Gastroesophageal sphincter (tissue), 4 donors: ENCODE measurements at regions not wholly inside any gene's neighbourhood (a gene's known extent, or its start where the extent isn't known, plus 50 kb on each side); places are given as distances from the start of the nearest gene placed in this dataset.

Experiments
- ATAC-seq: fragments of 150-250 bp; one replicate; pipeline ENCODE4 v1.9.1; 2016; ENCODE audit warnings: mild to moderate bottlenecking, moderate library complexity
- H3K27ac ChIP-seq, 4 donors: fragments of 200-600 bp; sonication (generic) in 3 of 4; 1 replicate in 3 of 4; 2 replicates in 1 of 4; pipeline ENCODE4 v1.5.1; 2016 to 2019
- H3K27me3 ChIP-seq: fragments of 200-600 bp; sonication (generic); one replicate; pipeline ENCODE4 v1.5.1; 2019
- H3K36me3 ChIP-seq, 2 donors: fragments of 200-600 bp; sonication (generic); one replicate each; pipeline ENCODE4 v1.5.1; 2019; ENCODE audit warnings: control low read depth in 1 of 2
- H3K4me1 ChIP-seq, 3 donors: fragments of 200-600 bp; sonication (generic); 1 replicate in 2 of 3; 2 replicates in 1 of 3; pipeline ENCODE4 v1.5.1; 2016 to 2019; ENCODE audit warnings: control low read depth in 2 of 3
- H3K4me3 ChIP-seq, 2 donors: fragments of 200-600 bp; sonication (generic); one replicate each; pipeline ENCODE4 v1.5.1; 2019; ENCODE audit warnings: mild to moderate bottlenecking in 1 of 2, moderate library complexity in 1 of 2
- H3K9me3 ChIP-seq, 3 donors: fragments of 200-600 bp; sonication (generic); one replicate each; pipeline ENCODE4 v1.5.1; 2017 to 2019; ENCODE audit warnings: control low read depth in 2 of 3
- EP300 ChIP-seq: sonication (generic); formaldehyde crosslinking; IDR thresholded peaks from one replicate; pipeline ENCODE4 v1.6.1; 2017; ENCODE audit warnings: antibody characterized with exemption, mild to moderate bottlenecking
- POLR2A ChIP-seq, 2 donors: fragments of 450-650 bp; IDR thresholded peaks; one replicate each; pipeline ENCODE4 v1.6.1; 2017; ENCODE audit warnings: antibody characterized with exemption in 2 of 2, mild to moderate bottlenecking in 2 of 2, moderate library complexity in 1 of 2
- POLR2AphosphoS5 ChIP-seq: sonication (generic); formaldehyde crosslinking; IDR thresholded peaks from one replicate; pipeline ENCODE4 v1.6.1; 2017; ENCODE audit warnings: antibody characterized with exemption
- WGBS, 2 donors: methylation state at CpG; one replicate each; pipeline ENCODE4 v1.1.5; 2018; ENCODE audit warnings: low coverage in 1 of 2; 5-methylcytosine and 5-hydroxymethylcytosine counted together
- TF ChIP-seq, protein P1 (sequence below), 4 experiments: fragments of 200-600 bp in 2 of 4; fragments of 450-650 bp in 2 of 4; sonication (generic) in 1 of 4; IDR thresholded peaks; one replicate each; pipeline ENCODE4 v1.5.1; 2017 to 2019; ENCODE audit warnings: antibody characterized with exemption in 4 of 4, mild to moderate bottlenecking in 2 of 4, moderate library complexity in 2 of 4

- Histone ChIP-seq H3K36me3 (no peaks in the 10 kb centered on the region), H3K27ac (no peak overlapping the region), H3K4me3 (no peak overlapping the region), H3K9me3 (no peaks in the 10 kb centered on the region), H3K27me3 (no peaks in the 10 kb centered on the region), H3K4me1 (no peaks in the 10 kb centered on the region)
- no peak for ATAC-seq
- no peak for TF ChIP-seq POLR2AphosphoS5
- TF ChIP-seq EP300: no peak
- TF ChIP-seq, protein P1, sequence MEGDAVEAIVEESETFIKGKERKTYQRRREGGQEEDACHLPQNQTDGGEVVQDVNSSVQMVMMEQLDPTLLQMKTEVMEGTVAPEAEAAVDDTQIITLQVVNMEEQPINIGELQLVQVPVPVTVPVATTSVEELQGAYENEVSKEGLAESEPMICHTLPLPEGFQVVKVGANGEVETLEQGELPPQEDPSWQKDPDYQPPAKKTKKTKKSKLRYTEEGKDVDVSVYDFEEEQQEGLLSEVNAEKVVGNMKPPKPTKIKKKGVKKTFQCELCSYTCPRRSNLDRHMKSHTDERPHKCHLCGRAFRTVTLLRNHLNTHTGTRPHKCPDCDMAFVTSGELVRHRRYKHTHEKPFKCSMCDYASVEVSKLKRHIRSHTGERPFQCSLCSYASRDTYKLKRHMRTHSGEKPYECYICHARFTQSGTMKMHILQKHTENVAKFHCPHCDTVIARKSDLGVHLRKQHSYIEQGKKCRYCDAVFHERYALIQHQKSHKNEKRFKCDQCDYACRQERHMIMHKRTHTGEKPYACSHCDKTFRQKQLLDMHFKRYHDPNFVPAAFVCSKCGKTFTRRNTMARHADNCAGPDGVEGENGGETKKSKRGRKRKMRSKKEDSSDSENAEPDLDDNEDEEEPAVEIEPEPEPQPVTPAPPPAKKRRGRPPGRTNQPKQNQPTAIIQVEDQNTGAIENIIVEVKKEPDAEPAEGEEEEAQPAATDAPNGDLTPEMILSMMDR (IDR thresholded peaks at IDR 0.05): no peak
- TF ChIP-seq POLR2A (IDR thresholded peaks at IDR 0.05): no peak
These were observed 193.9 kb upstream of the EYS start for GRCh38 chr6:65900928-65901327.

DNA sequence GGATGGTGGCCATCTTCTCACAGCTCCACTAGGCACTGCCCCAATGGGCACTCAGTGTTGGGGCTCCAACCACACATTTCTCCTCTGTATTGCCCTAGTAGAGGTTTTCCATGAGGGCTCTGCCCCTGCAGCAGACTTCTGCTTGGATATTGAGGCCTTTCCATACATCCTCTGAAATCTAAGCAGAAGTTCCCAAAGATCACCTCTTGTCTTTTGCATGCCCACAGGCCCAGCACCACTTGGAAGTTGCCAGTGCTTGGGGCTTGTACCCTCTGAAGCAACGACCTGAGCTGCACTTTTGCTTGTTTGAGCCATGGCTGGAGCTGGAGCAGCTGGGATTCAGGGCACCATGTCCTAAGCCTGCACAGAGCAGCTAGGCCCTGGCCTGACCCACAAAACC lies 189.1 kb upstream of the EYS start:
- no peak for ATAC-seq
- Histone ChIP-seq H3K4me1 (no peaks in the 10 kb centered on the region), H3K27ac (no peak overlapping the region), H3K4me3 (no peak overlapping the region), H3K9me3 (no peaks in the 10 kb centered on the region), H3K27me3 (no peaks in the 10 kb centered on the region), H3K36me3 (no peaks in the 10 kb centered on the region)
- WGBS, 2 donors: no CpG with 5 or more reads among the region's 1 CpG
- TF ChIP-seq EP300: no peak
- no peak for TF ChIP-seq POLR2AphosphoS5
- TF ChIP-seq, protein P1 (IDR thresholded peaks at IDR 0.05): no peak
- no peak for TF ChIP-seq POLR2A (IDR thresholded peaks at IDR 0.05)

DNA sequence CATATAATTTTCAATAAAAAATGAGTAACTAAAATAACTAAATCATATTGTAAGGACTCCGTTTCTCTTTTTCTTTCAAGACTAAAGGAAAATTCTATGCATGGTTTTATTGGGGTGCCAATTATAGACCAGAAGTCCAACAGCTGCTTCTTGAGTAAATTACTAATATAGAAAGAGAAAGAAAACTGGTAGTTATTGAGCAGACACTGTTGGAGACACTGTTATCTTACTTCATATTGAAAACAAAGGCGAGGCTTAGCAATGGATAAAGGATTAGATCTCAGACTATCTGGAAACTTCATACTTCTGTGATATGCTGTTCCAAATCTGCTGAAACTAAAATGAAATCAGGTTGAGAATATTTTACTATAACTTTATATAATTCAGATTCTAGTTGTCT lies 169.6 kb upstream of the EYS start:
- Histone ChIP-seq H3K27ac (no peak overlapping the region), H3K36me3 (no peaks in the 10 kb centered on the region), H3K4me1 (no peaks in the 10 kb centered on the region), H3K4me3 (no peak overlapping the region), H3K9me3 (no peaks in the 10 kb centered on the region), H3K27me3 (no peaks in the 10 kb centered on the region)
- no peak for TF ChIP-seq POLR2A (IDR thresholded peaks at IDR 0.05)
- TF ChIP-seq, protein P1 (IDR thresholded peaks at IDR 0.05): no peak
- no peak for ATAC-seq
- 57 to 83% methylated on average over 2 of the region's 2 CpGs for WGBS, 2 donors

DNA sequence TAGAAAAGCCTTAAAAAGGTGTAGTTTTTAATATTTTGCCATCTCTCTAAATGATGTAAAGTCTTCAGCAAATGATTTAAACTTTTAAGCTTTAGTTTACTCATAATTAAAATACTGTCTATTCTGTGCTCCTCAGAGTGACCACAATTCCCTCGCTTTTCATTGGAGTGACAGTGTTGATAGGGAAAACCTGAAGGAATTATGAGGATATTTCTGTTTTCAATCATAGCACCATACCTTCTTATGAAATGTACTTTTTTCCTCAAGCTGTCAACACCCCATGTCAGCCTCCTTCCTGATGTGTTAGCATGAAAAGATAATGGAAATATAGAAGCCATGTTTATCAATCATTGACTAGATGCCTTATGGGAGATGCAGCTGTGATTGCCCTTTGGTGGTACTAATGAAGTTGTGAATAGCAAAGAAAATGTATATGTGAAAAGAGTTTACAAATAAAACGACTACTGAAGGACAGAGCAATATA lies 145.4 kb upstream of the EYS start:
- no peak overlapping the region for H3K4me3 ChIP-seq
- 78 to 85% methylated on average over 2 of the region's 2 CpGs for WGBS, 2 donors
- no peaks in the 10 kb centered on the region for H3K9me3 ChIP-seq
- no peaks in the 10 kb centered on the region for H3K4me1 ChIP-seq
- no peak overlapping the region for H3K27ac ChIP-seq
- H3K27me3 ChIP-seq: no peaks in the 10 kb centered on the region
- TF ChIP-seq POLR2A (IDR thresholded peaks at IDR 0.05) (no peak), POLR2AphosphoS5 (no peak), EP300 (no peak)
- TF ChIP-seq, protein P1 (IDR thresholded peaks at IDR 0.05): no peak
- ATAC-seq: no peak
- H3K36me3 ChIP-seq: no peaks in the 10 kb centered on the region

GRCh38 chr6:65830151-65830550 lies 123.1 kb upstream of the EYS start:
- no peaks in the 10 kb centered on the region for H3K36me3 ChIP-seq
- H3K4me1 ChIP-seq: no peaks in the 10 kb centered on the region
- no peaks in the 10 kb centered on the region for H3K27me3 ChIP-seq
- no peak for TF ChIP-seq POLR2AphosphoS5
- no peak for TF ChIP-seq POLR2A (IDR thresholded peaks at IDR 0.05)
- TF ChIP-seq, protein P1 (IDR thresholded peaks at IDR 0.05): no peak
- no peak for TF ChIP-seq EP300
- H3K4me3 ChIP-seq: no peak overlapping the region
- H3K27ac ChIP-seq: no peak overlapping the region
- no peak for ATAC-seq
- no peaks in the 10 kb centered on the region for H3K9me3 ChIP-seq
